GM21515 (cell line): ENCODE measurements at regions not wholly inside any gene's neighbourhood (a gene's known extent, or its start where the extent isn't known, plus 50 kb on each side); places are given as distances from the start of the nearest gene placed in this dataset.
"Not testable (repeated sequence)": the region's sequence is repeated elsewhere in the genome, so short reads cannot be mapped to it uniquely, and the experiment has no call there.

Experiments used
- ATAC-seq: cut with Tn5 transposase; IDR thresholded peaks from one replicate; pipeline ENCODE4 v1.9.1; 2021; ENCODE audit not compliant: unreplicated experiment

DNA sequence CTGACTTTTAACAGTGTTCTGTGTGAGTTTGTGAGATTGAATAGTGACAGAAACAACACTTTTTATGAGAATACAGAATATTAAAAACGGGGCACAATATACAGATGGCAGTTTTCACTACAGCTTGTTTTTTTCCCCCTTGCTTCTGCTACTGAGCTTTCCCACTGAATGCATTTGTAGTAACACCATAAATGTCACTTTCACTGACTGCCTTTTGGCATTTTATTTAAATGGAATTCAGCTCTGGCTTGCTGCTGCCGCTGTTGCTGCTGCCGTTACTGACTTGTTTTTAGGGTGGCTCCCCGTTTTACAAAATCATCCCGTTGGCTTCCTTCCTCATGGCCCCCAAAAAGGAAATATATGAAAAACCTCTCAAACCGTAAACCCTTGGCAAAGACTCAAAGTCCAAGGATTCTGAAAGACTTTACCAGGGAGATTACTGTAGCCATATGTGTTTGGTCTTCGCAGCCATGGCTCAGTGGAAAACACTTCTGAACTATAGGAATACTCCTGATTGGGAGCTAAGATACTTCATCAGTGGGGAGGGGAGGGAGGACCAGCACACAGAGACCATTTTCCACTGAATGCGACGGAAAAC is 151.0 kb downstream of the NUF2 start:
- ATAC-seq = no peak

DNA sequence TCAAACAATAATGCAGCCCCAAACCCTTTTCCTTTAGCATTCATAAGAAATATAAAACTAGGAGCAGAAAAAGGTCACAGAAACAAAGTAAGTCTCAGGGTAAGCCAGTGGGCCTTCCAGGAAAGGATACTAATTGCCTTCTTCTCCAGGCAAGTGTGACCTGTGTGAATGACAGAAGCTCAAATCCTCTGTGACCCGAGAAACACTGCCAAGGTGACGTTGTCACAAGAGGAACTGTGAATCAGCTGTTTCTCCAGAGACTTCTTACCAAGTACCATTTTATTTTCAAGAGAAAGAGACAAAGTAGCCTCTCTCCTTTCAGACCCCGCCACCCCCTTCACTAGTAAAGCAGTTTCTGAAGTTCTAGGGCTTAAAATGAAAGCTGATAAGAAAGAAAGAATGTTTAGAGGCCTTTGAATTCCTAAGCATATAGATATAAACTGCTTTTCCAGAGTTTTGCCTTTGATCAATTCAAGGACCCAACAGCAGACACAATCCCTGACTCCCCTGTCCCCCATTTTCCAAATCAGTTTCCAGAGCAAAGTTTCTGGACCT is 155.6 kb downstream of the NUF2 start:
- no peak for ATAC-seq

DNA sequence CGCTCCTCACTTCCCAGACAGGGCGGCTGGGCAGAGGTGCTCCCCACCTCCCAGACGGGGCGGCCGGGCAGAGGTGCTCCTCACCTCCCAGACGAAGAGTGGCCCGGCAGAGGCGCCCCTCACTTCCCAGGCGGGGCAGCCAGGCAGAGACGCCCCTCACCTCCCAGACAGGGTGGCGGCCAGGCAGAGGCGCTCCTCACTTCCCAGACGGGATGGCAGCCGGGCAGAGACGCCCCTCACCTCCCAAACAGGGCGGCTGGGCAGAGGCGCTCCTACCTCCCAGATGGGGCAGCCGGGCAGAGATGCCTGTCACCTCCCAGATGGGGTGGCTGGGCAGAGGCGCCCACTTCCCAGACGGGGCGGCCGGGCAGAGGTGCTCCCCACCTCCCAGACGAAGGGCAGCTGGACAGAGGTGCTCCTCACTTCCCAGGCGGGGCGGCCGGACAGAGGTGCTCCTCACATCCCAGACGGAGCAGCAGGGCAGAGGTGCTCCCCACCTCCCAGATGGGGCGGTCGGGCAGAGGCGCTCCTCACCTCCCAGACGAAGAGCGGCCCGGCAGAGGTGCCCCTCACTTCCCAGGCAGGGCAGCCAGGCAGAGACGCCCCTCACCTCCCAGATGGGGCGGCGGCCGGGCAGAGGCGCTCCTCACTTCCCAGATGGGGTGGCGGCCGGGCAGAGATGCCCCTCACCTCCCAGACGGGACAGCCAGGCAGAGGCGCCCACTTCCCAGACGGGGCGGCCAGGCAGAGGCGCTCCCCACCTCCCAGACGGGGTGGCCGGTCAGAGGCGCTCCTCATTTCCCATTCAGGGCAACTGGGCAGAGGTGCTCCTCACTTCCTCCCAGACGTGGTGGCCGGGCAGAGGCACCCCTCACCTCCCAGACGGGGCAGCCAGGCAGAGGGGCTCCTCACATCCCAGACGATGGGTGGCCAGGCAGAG is 176.9 kb downstream of the NUF2 start:
- not testable (repeated sequence) for ATAC-seq

DNA sequence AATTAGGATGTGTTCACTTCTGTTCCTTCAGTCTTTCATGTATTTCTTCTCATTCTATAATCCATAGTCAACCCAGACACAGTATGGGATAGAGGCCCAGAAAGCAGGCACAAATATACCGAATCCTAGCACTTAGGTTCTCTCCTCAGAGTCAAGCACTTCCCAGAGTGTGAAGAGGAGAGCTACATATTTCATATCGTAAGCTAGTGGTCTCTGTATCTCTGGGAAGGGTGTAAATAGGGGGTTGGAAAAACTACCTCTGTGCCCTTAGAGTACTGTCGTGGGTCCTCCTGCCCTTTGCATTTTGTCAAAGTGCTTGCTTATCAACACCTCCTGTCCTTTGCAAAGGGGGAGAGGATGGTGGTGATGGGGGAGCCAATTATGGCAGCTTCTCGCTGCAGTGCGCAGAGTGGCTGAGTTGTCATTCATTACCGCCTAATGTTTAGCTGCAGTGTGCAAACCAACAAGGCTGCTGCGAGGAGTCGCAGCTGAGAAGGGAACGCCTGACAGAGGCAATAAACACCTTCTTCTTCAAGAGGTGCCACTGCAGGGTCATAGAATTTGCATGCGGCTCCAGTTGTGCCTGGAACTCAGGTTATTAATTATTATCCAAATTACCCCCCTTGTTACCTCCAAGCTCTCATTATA is 182.7 kb downstream of the NUF2 start:
- ATAC-seq = no peak

DNA sequence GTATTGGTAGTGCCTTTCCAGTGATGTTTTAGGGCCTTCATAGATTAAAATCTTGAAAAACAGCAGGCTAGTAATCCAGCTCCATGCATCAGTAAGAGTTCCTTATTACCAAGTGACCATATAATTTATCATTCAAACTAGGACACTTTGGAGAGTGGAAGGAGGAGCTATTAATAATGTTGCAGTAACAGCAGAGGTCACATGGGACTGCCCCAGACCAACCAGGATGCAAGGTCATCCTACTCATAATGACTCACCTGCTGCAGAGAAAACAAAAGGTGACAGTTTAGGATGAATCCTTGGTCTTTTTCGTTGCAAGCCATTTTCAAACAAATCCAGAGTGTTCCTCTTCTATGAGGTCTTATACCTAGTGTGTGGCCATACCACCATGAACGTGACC is 187.4 kb downstream of the NUF2 start:
- ATAC-seq = no peak

DNA sequence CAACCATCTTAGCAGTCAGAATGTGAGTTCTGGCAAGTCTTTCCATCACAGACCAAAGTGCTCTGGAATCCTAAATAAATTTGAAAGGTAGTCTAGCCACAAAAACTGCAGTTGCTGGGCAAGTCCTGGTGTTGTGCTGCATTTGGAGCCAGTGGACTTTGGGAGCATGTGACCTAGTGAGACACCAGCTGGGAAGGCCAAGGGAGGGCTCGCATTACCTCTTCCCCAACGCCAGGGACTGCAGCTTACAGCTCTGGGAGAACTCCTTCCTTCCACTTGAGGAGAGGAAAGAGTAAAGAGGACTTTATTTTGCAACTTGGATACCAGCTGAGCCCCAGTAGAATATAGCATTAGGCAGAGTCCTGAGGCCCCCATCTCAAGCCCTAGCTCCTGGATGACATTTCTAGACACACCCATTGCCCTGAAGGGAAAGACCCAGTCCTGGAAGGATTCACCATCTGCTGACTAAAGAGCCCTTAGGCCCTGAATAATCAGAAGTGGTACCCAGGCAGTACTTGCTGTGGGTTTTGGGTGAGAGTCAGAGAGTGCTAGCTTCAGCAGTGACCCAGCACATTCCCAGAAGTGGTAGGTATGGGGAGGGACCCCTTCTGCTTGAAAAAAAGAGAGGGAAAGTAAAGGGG is 190.7 kb downstream of the NUF2 start:
- ATAC-seq = no peak

DNA sequence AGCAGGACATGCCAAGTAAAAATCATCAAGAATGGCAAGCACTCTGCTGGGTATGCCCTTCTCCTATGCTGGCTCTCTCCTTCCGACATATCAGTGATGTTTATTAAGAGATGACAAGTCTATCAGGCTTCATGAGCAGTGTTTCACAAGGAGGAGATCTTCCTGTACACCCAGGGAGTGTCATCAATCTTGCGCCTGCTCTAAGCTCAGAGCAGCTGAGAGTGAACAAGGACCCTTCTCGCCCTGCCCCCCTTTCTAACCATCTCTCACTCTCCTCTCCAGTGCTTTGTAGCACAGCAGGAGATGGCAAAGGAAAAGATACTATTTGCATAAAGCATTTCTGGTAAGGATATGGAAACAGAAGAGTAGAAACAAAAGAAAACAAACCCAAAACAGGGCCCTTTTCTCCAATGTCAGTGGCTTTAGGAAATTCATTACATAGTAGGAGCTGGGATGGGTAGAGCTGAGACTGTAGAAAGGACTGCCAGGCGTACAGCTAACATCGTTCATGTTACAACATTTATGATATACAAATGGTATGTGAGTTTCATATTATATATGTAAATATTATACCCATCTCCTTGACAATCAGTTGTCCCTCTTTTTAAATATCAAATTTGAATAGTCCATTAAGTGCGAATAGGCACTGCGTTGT is 201.7 kb downstream of the NUF2 start:
- ATAC-seq = no peak

DNA sequence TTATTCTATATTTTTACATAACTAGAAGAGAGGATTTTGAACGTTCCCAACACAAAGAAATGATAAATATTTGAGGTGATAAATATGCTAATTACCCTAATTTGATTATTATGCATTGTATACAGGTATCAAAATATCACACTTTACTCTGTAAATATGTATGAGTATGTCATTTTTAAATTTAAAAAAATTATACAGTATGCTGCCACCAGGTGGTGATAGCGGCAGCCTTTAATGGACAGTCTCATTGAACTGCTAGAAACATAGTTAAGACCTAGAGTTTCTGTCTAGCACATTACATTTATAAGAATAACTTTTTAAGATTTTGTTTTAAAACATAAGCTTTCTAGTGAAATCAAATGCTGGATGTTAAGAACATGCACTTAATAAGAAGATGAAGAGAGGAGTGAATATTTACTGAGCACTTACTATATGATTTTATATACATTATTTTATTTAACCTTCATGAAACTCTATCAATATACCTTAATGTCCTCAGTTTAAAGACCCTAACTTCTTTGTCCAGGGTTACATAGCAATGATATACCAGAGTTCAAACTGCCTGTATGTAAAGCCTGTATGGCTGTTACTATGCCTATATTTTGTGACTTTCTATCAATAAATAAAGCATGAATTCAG is 207.1 kb downstream of the NUF2 start:
- ATAC-seq = peak; percentile 74

DNA sequence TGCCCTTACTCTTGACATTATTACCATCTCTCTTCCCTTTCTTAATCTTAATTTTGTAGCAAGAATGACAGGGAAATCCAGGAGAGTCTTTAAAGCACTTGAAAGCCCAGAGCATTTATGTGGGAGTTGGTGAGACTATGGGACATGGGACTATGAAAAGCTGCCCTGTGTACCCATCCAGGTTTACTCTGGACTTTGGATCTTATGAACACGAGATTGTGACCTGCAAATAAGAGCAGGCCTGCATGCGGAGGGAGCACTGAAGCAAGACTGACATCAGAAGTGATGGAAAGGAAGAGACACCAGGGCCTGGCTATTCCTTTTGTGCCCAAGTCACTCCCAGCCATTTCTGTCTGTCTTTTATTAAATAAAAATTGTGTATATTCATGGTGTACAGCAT is 209.6 kb downstream of the NUF2 start:
- ATAC-seq = no peak

DNA sequence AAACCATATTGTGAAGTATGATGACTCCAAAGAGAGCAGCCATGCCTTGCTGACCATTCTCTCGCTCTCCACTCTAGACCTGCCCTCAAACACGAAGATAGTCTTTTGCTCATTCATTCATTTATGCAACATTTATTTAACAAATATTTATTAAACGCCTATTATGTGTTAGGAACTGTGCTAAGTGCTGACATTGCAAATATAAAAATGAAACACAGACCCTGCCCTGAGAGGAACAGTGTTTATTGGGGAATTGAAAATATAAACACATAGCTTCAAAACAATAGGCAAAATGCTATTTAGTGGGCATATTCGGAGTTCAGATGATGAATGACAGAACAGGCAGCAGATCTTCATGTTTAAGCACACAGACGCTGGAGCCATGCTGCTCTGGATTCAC is 213.6 kb downstream of the NUF2 start:
- no peak for ATAC-seq

DNA sequence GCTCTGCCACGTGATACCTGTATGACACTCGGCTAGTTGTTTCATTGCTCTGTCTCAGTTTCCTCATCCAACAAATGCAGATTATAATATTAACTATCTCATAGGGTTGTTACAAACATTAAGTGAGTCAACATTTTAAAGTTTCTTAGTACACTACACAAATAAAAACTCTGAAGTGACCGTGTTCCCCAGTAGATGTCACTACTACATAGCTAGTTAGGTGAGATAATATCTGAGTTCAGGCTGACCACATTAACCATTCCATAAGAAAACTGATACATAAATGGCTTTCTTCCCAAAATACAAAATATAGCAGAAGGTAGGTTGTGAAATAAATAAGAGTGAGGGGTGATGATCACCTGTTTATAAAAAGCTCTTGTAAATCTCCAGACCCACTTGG is 214.1 kb downstream of the NUF2 start:
- ATAC-seq = no peak

DNA sequence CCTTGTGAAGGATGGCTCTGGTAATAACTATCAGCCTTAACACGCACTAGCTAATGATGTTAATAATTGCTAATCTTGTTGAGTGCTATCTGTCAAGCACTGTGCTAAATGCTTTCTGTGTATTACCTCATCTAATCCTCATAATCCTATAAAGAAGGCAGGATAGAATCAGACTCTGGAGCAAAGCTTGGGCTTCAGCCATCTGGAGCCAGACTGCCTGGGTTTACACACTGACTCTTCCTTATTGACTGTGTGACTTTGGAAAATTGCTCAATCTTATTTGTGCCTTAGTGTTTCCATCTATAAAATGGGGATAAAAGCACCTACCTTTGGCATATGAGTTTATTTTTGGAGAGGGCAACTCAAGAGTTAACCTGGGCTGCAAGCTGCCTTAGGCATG is 216.1 kb downstream of the NUF2 start:
- no peak for ATAC-seq

DNA sequence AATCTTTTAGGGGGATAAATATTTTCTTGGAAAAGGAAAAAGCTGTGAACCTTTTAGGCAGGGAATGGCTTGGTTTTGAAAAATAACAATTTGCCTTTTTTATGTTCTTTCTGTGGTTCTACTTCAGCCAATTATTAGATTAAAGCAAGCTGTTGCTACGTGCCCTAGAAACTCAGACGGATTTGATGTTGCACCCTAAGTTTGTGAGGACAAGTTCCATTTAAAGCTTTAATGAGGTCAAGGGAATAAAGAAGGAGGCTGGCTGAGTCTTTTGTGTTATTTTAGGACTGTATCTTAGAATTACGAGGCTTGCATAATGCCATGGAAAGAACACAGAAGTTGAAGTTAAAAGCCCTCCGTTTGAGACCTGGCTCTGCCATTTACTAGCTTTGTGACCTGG is 216.9 kb downstream of the NUF2 start:
- ATAC-seq = no peak

DNA sequence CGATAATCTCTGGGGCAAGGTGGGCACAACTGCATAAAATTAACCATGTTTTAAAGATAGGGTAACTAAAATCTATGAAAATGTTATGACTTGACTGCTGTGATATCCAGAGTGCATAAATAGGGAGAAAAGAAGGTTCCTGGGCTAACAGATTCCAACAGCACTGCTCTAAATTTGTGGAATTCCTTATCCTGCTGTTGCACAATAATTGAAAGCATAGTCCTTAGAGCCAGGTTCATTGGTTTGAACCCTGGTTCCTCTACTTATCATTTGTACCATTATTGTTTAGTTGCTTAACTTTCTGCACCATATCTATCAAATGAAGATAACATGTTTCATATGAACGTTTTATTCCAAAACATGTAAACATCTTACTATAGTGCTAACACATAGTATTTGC is 219.0 kb downstream of the NUF2 start:
- no peak for ATAC-seq

DNA sequence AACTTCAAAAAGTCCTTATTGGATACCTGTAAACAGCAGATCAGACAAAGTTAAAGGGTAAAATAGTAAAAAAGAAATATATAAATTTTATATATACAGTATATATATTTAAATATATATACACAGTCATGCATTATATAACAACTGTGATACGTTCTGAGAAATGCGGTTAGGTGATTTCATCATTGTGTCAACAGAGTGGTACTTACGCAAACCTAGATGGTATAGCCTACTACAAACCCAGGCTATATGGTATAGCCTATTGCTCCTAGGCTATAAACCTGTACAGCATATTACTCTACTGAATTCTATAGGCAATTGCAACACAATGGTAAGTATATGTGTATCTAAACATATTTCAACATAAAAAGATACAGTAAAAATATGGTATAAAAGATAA is 222.7 kb downstream of the NUF2 start:
- ATAC-seq = no peak

DNA sequence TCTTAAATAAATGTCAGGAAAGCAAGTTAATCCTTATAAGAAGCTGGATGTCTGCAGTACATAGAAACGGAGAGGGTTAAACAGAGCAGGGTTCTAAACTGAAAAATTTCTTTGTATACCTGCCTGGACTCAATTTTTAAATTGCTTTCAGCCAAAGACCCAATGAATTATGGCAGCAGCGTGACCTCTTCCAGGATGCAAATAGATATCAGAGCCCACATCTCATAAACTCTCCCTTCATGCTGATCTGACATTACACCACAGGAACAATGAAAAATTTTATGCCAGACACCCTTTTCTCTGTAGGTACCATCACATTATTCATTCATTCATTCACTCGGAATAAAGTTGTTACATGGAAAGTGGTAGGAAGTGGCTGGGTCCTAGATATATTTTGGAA is 236.4 kb downstream of the NUF2 start:
- ATAC-seq = no peak

DNA sequence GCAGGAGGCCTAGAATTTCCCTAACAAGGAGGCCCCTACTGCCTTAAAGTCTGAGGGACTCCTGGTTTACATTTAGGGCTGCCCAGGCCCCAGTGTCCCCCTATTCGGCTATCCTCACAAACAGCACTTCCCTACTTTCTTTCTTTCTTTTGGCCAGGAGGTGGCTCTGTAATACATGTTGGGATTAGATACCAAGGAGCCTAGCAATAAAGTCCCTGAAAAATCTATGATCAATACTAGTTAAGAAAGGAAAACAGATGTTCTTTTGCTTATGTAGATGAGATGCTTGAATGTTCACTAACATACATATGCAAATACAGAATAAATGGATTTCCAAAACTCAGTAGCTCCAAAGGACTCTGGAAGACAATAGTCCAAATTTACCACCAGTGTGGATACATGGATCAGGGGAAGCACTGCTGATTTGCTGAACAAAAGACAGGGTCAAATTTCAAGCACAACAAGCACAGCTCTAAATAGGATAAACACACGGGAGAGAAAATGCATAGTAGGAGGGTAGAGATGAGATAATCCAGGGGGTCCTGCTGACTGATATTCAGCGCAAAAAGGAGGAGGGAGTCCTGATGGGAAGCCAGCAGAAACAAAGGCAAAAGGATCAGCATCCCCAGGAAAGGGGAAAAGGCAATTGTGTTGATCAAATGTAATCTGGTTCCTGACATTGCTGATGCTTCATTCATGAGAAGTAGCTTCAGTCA is 240.0 kb downstream of the NUF2 start:
- no peak for ATAC-seq

DNA sequence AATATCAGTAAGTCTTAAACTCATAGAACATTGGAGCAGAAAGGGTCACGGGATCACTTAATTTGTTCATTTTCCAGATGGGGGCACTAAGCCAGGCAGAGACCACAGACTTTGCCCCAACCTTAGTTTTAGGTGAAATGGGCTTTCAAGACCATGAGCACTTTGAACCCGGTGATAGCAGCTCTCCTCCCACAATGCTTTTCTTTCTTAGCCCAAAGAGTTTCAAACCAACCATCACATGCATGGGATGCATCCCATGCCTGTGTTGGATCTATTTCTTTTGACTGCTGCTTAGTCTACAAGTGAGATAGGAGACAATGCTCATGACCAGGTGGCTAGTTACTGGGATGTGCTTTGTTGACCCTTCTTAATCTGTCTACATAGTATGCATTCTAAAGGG is 240.6 kb downstream of the NUF2 start:
- no peak for ATAC-seq

DNA sequence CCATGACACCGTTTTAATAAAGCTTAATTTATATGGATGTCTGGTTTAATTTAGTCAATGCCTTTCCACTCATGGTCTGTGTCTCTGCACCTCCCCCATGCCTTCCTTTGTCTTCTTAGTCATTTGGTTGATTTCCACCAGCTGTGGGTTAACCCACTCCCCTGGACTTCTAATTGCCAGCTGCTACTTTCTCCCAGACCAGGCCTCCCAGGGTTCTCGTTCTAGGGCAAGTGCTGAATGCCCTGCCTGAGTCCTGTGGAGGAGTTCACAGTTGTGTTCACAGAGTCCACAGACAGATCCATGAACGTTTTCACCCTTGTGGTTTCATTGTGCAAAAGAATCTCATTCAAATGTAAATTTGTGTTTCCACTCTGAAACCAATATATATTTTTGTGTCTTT is 243.4 kb downstream of the NUF2 start:
- no peak for ATAC-seq

DNA sequence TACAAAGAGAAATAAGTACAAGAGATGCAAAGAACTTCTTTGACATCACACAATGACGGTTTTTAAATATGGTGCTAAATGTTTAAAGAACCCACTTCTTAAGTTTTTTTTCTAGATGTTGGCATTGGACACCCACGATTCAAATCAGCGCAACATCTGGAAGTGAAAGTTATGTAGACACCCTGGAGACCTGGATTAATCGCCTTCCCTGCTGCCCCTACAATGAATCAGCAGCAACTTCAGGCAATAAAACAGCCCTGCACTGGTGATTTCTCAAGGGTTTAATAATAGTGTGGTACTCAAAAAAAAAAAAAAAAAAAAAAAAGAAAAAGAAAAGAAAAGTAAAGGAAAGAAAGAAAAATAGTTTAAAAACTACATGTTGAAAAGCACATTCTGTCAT is 248.3 kb downstream of the NUF2 start:
- no peak for ATAC-seq
